ENCODE measurements at regions not wholly inside any gene's neighbourhood (a gene's known extent, or its start where the extent isn't known, plus 50 kb on each side); places are given as distances from the start of the nearest gene placed in this dataset.

DNA sequence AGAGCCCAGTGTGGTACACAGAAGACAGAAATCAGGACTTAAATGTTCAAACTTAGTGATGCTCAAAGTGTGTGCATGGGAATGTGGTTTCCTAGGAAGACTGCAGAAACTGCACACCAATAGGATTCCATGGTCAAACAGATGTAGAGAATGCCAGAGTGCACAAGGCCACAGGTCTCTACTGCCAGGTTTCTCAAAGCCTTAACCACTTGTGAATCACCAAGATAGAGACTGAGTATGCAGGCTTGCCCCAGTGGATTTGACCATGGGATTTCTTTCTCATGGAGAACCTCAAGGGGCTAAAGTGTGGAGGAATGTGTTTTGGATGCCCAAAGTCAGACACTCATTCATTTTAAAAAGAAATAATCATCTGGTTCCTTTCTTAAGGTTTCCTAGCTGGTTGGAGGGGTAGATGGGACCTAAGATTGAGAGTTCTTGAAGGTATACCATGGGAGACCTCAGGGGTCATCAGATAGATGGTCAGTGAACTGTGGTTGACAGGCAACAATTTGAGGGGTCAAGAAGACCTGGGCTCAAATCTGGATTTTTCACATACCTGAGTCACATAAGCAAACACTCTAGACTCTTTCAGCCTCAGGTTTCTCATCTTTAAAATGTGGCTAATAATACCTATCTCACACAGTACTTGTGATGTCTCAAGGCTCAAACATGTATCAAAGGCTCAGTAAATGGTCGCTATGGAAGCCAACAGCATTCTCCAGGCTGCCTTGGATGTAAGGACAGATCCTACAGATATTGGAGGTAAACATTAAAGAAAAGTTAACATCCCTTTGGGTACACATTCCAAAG lies 81.1 kb downstream of the BOD1 start:
- H3K36me3 Mint-ChIP-seq: no peaks in the 10 kb centered on the region
- no peaks in the 10 kb centered on the region for H3K27me3 Mint-ChIP-seq
- H3K4me1 Mint-ChIP-seq: no peaks in the 10 kb centered on the region
- CTCF ChIA-PET: no interaction called here
- no peak for DNase-seq
- H3K27ac Mint-ChIP-seq: no peak overlapping the region
- H3K9me3 Mint-ChIP-seq: no peaks in the 10 kb centered on the region
- no peak overlapping the region for H3K4me3 Mint-ChIP-seq

DNA sequence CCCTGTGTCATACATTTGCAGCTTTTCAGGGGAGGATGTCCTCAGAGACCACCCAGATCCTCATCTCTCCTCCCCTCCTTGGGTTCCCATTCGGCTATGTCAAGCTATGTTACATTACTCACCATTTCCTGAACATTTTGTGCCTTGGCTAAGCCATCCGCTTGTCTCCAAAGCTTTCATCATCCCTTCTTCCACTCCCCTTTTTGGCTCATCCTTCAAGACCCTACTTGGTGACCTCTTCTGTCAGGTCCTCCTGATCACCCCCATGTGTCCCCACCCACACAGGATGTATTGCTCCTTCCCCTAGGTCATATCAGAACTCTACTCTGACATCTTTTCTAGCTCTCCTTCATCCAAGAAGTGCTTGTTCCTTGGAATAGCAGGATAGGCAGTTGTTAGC lies 81.8 kb downstream of the BOD1 start:
- H3K9me3 Mint-ChIP-seq: no peaks in the 10 kb centered on the region
- H3K27ac Mint-ChIP-seq: no peak overlapping the region
- no peaks in the 10 kb centered on the region for H3K36me3 Mint-ChIP-seq
- CTCF ChIA-PET: no interaction called here
- DNase-seq: no peak
- H3K4me1 Mint-ChIP-seq: no peaks in the 10 kb centered on the region
- no peak overlapping the region for H3K4me3 Mint-ChIP-seq
- H3K27me3 Mint-ChIP-seq: no peaks in the 10 kb centered on the region

DNA sequence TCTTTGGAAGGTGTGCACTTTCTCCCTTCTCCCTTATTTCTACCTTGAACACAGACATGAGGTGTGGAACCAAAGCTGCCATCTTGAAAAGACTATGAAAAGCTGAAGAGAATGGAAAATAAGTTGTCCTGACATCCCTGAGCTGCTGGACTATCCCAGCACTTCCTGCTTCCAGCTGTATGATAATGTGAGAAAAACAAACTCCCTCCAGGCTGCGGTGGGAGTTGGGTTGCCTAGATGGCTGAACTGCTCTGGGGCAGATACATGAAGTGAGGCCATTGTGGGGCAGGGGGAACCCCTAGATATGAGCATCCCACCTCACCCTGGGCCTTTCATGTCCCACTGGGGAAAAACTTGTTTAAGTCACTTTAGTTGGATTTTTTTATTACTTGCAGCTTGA lies 82.4 kb downstream of the BOD1 start:
- Mint-ChIP-seq H3K36me3 (no peaks in the 10 kb centered on the region), H3K4me3 (no peak overlapping the region), H3K4me1 (no peaks in the 10 kb centered on the region), H3K27ac (no peak overlapping the region), H3K9me3 (no peaks in the 10 kb centered on the region), H3K27me3 (no peaks in the 10 kb centered on the region)
- CTCF ChIA-PET: no interaction called here
- no peak for DNase-seq

DNA sequence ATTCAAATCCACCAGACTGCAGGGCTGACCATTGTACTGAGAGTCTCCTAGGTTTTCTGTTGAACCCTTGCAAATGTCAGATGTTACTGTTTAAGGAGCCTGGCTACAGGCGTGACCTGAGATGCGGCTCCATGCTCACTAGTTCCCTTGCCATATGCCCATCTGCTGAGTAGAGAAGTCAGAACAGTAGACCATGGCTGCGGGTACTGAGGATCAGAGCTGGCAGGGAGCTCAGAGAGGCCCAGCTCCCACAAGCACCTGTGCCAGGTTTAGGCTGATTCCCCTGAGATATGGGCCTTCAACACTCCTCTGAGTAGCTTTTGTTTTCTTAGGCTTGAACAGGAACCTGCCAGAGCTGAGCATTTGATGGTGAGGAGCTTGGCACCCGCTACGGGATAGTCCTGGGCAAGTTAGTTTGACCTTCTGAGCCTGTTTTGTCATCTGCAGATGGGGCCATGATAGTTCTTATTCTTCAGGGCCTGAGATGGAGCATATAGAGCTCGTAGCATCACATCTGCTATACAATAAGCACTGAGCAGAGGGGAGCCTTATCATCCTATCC lies 83.7 kb downstream of the BOD1 start:
- H3K27me3 Mint-ChIP-seq: no peaks in the 10 kb centered on the region
- H3K9me3 Mint-ChIP-seq: no peaks in the 10 kb centered on the region
- DNase-seq: no peak
- H3K4me1 Mint-ChIP-seq: no peaks in the 10 kb centered on the region
- no peaks in the 10 kb centered on the region for H3K36me3 Mint-ChIP-seq
- CTCF ChIA-PET: no interaction called here
- H3K4me3 Mint-ChIP-seq: no peak overlapping the region
- H3K27ac Mint-ChIP-seq: no peak overlapping the region

DNA sequence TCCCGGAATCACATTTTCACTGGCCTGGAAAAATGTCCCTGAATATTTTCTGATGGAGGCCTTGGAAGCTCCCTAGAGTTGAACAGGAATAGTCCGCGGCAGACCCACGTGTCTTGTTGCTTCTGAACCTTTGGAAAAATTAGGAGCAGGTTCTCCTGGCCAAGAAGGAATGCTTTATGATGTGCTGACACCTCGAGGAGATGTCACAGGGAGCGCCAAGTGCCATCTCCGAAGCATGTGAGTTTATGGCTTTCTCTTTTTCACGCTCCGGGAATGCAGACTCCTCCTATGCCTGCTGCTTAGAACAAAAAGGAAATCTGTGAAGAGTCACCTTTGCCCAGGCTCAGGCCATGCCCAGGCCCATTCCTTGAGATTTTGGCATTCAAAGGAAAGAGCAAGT lies 84.6 kb downstream of the BOD1 start:
- H3K27ac Mint-ChIP-seq: no peak overlapping the region
- no peak overlapping the region for H3K4me3 Mint-ChIP-seq
- DNase-seq: no peak
- H3K4me1 Mint-ChIP-seq: no peaks in the 10 kb centered on the region
- CTCF ChIA-PET: no interaction called here
- H3K36me3 Mint-ChIP-seq: no peaks in the 10 kb centered on the region
- no peaks in the 10 kb centered on the region for H3K9me3 Mint-ChIP-seq
- peaks cover 4% of the 10 kb centered on the region for H3K27me3 Mint-ChIP-seq

DNA sequence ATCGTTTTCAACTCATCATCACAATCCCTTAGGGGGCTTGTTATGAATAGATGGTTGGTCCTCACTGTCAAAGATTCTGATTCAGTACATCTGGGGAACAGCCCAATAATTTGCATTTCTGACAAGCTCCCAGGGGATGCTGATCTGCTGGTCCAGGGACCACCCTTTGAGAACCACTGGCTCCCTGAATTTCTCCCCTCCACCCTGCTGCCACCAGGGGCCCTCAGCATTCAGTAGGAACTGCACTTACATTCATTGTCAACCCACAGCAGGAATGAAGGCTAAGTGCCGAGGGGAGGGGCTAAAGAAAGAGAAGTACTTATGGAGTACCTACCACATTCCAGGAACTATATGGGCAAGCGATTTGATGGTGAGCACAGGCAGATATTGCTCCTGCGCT lies 85.9 kb downstream of the BOD1 start:
- DNase-seq: no peak
- H3K4me3 Mint-ChIP-seq: no peak overlapping the region
- H3K27ac Mint-ChIP-seq: no peak overlapping the region
- no peaks in the 10 kb centered on the region for H3K36me3 Mint-ChIP-seq
- H3K9me3 Mint-ChIP-seq: no peaks in the 10 kb centered on the region
- H3K27me3 Mint-ChIP-seq: peaks cover 4% of the 10 kb centered on the region
- H3K4me1 Mint-ChIP-seq: no peaks in the 10 kb centered on the region
- CTCF ChIA-PET: no interaction called here

DNA sequence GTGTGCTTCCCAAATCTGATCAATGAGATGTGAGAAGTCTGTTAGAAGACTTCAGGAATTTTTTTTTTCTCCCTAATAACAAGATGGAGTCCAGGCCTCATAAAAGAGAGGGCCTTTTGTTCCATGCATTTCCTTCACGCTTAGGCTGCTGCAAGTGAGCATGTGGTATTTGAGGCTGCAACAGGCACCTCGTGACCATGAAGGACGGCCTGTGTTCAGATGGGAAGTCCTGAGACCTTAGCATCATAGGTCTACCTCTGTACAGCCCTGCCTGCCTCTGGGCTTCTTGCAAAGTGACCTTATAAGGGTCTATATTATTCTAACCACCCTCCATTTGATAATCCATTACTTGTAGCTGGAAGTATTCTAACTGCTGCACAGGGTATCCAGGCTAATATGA lies 86.6 kb downstream of the BOD1 start:
- no peak overlapping the region for H3K27ac Mint-ChIP-seq
- no peak for DNase-seq
- no peaks in the 10 kb centered on the region for H3K4me1 Mint-ChIP-seq
- no peaks in the 10 kb centered on the region for H3K9me3 Mint-ChIP-seq
- no peak overlapping the region for H3K4me3 Mint-ChIP-seq
- CTCF ChIA-PET: no interaction called here
- peaks cover 4% of the 10 kb centered on the region for H3K27me3 Mint-ChIP-seq
- H3K36me3 Mint-ChIP-seq: no peaks in the 10 kb centered on the region

DNA sequence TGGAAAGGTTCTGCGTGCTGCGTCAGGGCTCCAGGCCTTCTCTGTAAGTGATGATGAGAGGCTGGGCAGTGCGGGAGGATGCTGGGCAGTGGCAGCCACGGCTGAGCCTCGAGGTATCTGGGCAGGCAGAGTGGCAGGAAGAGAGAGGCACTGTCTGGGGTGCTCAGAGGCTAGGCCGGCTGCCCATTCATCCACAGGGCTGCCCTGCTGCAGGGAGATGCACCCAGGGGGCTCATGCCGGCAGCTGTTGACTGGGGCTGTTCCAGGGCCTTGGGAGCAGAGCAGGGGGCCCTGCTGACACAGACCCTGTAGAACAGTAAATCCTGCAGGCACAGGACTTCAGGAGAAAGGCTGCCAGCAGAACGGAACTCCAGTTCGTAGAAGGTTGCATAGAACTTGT lies 88.8 kb downstream of the BOD1 start:
- no peak overlapping the region for H3K27ac Mint-ChIP-seq
- H3K9me3 Mint-ChIP-seq: no peaks in the 10 kb centered on the region
- no peaks in the 10 kb centered on the region for H3K36me3 Mint-ChIP-seq
- CTCF ChIA-PET: no interaction called here
- H3K4me3 Mint-ChIP-seq: no peak overlapping the region
- peaks cover 4% of the 10 kb centered on the region for H3K27me3 Mint-ChIP-seq
- no peak for DNase-seq
- H3K4me1 Mint-ChIP-seq: no peaks in the 10 kb centered on the region

DNA sequence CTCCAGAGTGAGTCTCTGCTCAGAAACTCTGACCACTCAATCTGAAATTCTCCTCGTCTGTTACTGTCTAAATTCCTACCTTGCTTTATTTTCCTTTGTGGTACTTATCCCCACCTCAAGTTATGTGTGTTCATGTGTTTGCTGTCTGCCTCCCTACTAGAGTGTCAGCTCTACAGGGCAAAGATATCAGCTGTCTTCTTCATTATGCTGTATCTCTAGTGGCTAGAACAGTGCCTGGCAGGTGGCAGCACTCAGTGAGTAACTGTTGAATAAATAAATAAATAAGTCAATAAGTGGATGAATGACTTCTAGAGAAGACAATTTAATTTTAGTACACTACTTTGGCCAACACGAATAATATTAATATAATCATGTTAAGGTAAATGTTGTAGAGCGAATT lies 92.3 kb downstream of the BOD1 start:
- H3K27ac Mint-ChIP-seq: no peak overlapping the region
- peaks cover 4% of the 10 kb centered on the region for H3K27me3 Mint-ChIP-seq
- DNase-seq: no peak
- H3K4me1 Mint-ChIP-seq: no peaks in the 10 kb centered on the region
- H3K9me3 Mint-ChIP-seq: no peaks in the 10 kb centered on the region
- H3K36me3 Mint-ChIP-seq: no peaks in the 10 kb centered on the region
- CTCF ChIA-PET: no interaction called here
- no peak overlapping the region for H3K4me3 Mint-ChIP-seq

DNA sequence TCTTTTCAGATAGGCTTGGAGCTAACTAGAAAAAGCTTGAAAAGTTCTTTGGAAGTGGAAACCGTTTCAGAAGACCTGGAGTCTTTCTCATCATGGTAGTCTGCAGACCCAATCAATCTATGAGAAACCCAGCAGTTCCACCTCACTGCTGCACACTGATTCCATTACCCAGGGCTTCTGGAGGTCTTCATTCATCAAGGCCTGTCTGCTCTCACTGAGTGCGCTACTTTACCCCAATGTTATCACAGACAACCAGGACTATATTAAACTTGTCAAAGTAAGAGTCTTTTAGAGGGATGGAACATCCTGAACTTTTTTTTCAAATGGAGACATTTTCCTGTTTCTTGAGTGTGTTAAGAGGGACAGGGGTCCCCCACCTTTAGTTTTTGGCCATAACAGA lies 93.1 kb downstream of the BOD1 start:
- no peaks in the 10 kb centered on the region for H3K9me3 Mint-ChIP-seq
- no peaks in the 10 kb centered on the region for H3K4me1 Mint-ChIP-seq
- CTCF ChIA-PET: no interaction called here
- H3K36me3 Mint-ChIP-seq: no peaks in the 10 kb centered on the region
- no peak overlapping the region for H3K4me3 Mint-ChIP-seq
- no peak for DNase-seq
- peaks cover 4% of the 10 kb centered on the region for H3K27me3 Mint-ChIP-seq
- H3K27ac Mint-ChIP-seq: no peak overlapping the region

DNA sequence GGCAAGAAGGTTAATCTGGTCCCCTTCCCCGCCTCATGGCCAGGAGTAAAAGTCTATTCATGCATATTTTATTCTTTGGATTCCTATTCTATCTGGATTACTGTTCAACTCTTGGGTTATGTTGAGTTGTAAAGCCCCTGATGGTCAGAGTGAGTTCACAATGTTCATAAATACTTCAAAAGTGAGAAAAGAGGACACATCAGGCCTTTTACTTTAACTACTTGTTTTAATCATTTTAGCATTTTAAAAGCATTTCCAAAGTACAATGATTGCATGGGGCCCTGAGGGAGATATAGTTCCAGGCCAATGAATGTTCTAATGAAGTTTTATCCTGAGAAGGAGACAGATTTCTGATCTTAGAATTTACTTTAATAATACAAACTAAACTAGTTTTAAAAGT lies 93.9 kb downstream of the BOD1 start:
- Mint-ChIP-seq H3K27me3 (peaks cover 1% of the 10 kb centered on the region), H3K36me3 (no peaks in the 10 kb centered on the region), H3K9me3 (no peaks in the 10 kb centered on the region), H3K4me3 (no peak overlapping the region), H3K27ac (no peak overlapping the region), H3K4me1 (no peaks in the 10 kb centered on the region)
- CTCF ChIA-PET: no interaction called here
- no peak for DNase-seq

DNA sequence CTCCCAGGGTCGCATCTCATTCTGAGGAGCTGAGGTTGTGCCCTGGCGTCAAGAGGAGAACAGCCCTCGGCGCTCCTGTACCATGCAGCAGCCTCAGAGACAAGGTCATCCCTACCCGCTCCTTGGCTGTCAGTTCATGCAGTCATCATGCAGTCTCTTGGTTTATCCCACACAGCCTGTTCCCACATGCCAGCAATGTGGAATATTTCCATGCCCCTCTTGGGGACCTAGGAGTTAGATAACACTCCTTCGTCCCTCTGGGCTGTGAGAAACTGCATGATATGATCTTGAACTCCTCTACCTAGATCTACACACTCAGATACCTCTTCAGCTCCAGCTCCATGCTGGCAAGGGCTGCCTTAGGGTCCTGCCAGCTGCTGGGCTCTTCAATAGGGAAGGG lies 97.6 kb downstream of the BOD1 start:
- Mint-ChIP-seq H3K4me3 (no peak overlapping the region), H3K9me3 (no peaks in the 10 kb centered on the region), H3K27ac (no peak overlapping the region), H3K36me3 (no peaks in the 10 kb centered on the region), H3K27me3 (peaks cover 4% of the 10 kb centered on the region), H3K4me1 (no peaks in the 10 kb centered on the region)
- CTCF ChIA-PET: interaction anchor here (0.7 to 0.9 kb wide), 2 partner anchors 34 to 224 kb away, joined by 3 to 4 read pairs; no protein-coding TSS in a partner anchor
- no peak for DNase-seq

DNA sequence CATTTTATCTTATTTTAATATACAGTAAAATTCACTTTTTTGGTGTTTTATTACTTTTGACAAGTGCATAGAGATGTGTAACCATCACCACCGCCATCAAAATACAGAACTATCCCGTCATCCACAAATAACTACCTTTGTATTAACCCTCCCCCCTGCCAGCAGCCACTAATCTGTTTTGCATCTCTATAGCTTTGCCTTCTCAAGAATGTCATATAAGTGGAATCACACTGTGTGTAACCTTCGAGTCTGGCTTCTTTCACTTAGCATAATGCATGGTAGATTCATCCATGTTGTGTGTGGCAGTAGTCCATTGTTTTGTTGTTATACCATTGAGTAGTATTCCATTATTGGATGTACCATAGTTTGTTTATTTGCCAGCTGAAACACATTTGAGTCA lies 98.8 kb downstream of the BOD1 start:
- Mint-ChIP-seq H3K4me3 (no peak overlapping the region), H3K27me3 (peaks cover 5% of the 10 kb centered on the region), H3K36me3 (no peaks in the 10 kb centered on the region), H3K27ac (no peak overlapping the region), H3K9me3 (no peaks in the 10 kb centered on the region), H3K4me1 (no peaks in the 10 kb centered on the region)
- CTCF ChIA-PET: no interaction called here
- no peak for DNase-seq

DNA sequence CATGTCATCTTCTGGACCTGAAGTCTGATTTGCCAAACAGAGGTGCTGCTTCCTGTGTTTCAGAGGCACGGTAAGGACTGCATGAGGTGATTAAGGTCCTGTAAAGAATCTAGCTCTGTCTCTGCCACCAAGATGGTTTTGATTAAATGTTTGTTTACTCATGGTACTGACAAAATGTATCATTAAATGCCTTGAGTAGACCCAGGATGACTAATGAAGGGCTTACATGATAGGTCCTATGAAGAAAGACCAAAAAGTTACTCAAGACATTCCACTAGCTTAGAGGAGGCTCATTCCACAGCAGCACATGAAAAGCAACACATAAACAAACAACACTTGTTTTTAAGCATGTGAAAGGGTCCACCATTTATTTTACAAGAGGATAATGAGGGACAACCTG lies 100.9 kb downstream of the BOD1 start:
- Mint-ChIP-seq H3K36me3 (no peaks in the 10 kb centered on the region), H3K27ac (no peak overlapping the region), H3K4me3 (no peak overlapping the region), H3K9me3 (no peaks in the 10 kb centered on the region), H3K4me1 (no peaks in the 10 kb centered on the region), H3K27me3 (peaks cover 16% of the 10 kb centered on the region)
- DNase-seq: no peak
- CTCF ChIA-PET: no interaction called here

DNA sequence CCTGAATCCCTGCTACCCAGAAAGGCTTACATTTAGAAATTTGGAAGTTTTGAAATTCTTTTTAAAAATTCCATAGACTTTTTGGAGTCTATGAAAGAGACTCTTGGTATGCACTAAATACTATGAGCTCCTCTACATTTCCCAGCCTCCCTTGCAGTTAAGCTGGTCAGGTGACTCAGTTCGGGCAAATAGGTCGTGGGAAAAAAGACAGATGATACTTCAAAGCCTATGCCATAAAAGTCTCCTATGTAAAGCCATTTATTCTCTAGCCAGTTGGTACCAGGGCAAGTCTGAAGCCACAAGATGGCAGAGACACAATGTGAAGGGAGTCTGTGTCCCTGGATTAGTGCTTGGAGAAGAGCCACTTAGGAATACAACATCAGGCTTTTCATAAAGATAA lies 101.8 kb downstream of the BOD1 start:
- Mint-ChIP-seq H3K4me3 (no peak overlapping the region), H3K4me1 (no peaks in the 10 kb centered on the region), H3K27ac (no peak overlapping the region), H3K9me3 (no peaks in the 10 kb centered on the region), H3K27me3 (peaks cover 16% of the 10 kb centered on the region), H3K36me3 (no peaks in the 10 kb centered on the region)
- no peak for DNase-seq
- CTCF ChIA-PET: no interaction called here

Data from activated naive CD4-positive, alpha-beta T cell treated with anti-CD3 and anti-CD28 coated beads, Interleukin-2, amount 10 ng/mL, durations not matched to agents 7 days and 5 days (primary cell).